ENCODE measurements at regions not wholly inside any gene's neighbourhood (a gene's known extent, or its start where the extent isn't known, plus 50 kb on each side); places are given as distances from the start of the nearest gene placed in this dataset.

DNA sequence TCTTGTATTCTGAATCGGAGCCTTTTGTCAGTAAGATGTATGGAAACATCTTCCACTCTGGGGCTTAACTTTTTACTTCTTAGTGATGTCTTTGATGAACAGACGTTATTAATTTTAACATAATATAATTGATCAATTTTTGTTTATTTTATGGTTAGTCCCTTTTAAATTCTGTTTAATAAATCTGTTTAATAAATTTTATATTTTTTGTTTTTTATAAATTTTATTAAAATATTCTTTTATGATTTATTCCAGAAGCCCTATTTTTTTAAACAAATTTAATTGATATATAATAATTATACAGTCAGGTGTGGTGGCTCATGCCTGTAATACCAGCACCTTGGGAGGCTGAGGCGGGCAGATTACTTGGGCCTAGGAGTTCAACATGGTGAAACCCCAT is 235.1 kb downstream of the AEBP2 start:
- no peak for TF ChIP-seq TCF4 (CRISPR knock-in tag; IDR thresholded peaks at IDR 0.05; ENCODE audit: borderline replicate concordance)
- TF ChIP-seq ARNTL (CRISPR knock-in tag; IDR thresholded peaks at IDR 0.05; ENCODE audit: borderline replicate concordance, low read depth), result no peak

Measured in SK-N-SH treated with all-trans-retinoic acid at 6 μM for 48 hours (cell line).